H9 (cell line): ENCODE measurements at regions not wholly inside any gene's neighbourhood (a gene's known extent, or its start where the extent isn't known, plus 50 kb on each side); places are given as distances from the start of the nearest gene placed in this dataset.

Experiments
- DNase-seq: peaks from one replicate; pipeline ENCODE4 v3.0.0-alpha.2; 2017
- H2AFZ ChIP-seq: one replicate; pipeline ENCODE4 v1.6.1; 2013; ENCODE audit warnings: mild to moderate bottlenecking, low read length, control low read depth, moderate library complexity
- H2AK5ac ChIP-seq: 2 replicates; pipeline ENCODE4 v1.6.1; 2013; ENCODE audit warnings: low read length, control low read depth, mixed read lengths; ENCODE audit not compliant: insufficient read length
- H2BK120ac ChIP-seq: one replicate; pipeline ENCODE4 v1.6.1; 2013; ENCODE audit warnings: low read depth, mild to moderate bottlenecking, low read length, control low read depth, inconsistent platforms; ENCODE audit not compliant: poor library complexity, severe bottlenecking
- H2BK12ac ChIP-seq: 2 replicates; pipeline ENCODE4 v1.6.1; 2013; ENCODE audit warnings: low read length, control low read depth, mixed read lengths, low read depth; ENCODE audit not compliant: insufficient read length
- H2BK15ac ChIP-seq: 2 replicates; pipeline ENCODE4 v1.6.1; 2013; ENCODE audit warnings: low read depth, low read length, control low read depth
- H2BK20ac ChIP-seq: one replicate; pipeline ENCODE4 v1.6.1; 2013; ENCODE audit warnings: low read depth, mild to moderate bottlenecking, low read length, control low read depth, inconsistent platforms; ENCODE audit not compliant: poor library complexity, severe bottlenecking
- H2BK5ac ChIP-seq: 2 replicates; pipeline ENCODE4 v1.6.1; 2013; ENCODE audit warnings: low read length, control low read depth, mixed read lengths; ENCODE audit not compliant: insufficient read length
- H3K14ac ChIP-seq: 2 replicates; pipeline ENCODE4 v1.6.1; 2013; ENCODE audit warnings: low read length, control low read depth; ENCODE audit not compliant: insufficient read depth
- H3K18ac ChIP-seq: 2 replicates; pipeline ENCODE4 v1.6.1; 2013; ENCODE audit warnings: low read depth, mild to moderate bottlenecking, mixed read lengths, low read length, control low read depth; ENCODE audit not compliant: insufficient read length
- H3K23ac ChIP-seq: 2 replicates; pipeline ENCODE4 v1.6.1; 2013; ENCODE audit warnings: low read length, control low read depth, mixed read lengths, low read depth; ENCODE audit not compliant: insufficient read length
- H3K23me2 ChIP-seq: 2 replicates; pipeline ENCODE4 v1.6.1; 2013; ENCODE audit warnings: low read depth, mild to moderate bottlenecking, mixed read lengths, low read length, control low read depth; ENCODE audit not compliant: insufficient read length, poor library complexity, severe bottlenecking
- H3K27ac ChIP-seq: 2 replicates; pipeline ENCODE4 v1.5.1; 2013; ENCODE audit warnings: low read length, control low read depth, mixed read lengths, low read depth; ENCODE audit not compliant: insufficient read length
- H3K27me3 ChIP-seq: 2 replicates; pipeline ENCODE4 v1.6.1; 2013; ENCODE audit warnings: low read length, control low read depth, inconsistent platforms; ENCODE audit not compliant: insufficient read depth
- H3K4ac ChIP-seq: 2 replicates; pipeline ENCODE4 v1.6.1; 2013; ENCODE audit warnings: low read depth, mild to moderate bottlenecking, control low read depth, inconsistent platforms, low read length, moderate library complexity
- H3K4me1 ChIP-seq: 2 replicates; pipeline ENCODE4 v1.6.1; 2013; ENCODE audit warnings: low read length, control low read depth, inconsistent platforms; ENCODE audit not compliant: insufficient read depth
- H3K4me2 ChIP-seq: 2 replicates; pipeline ENCODE4 v1.6.1; 2013; ENCODE audit warnings: low read length, control low read depth, mixed read lengths; ENCODE audit not compliant: insufficient read length, insufficient read depth
- H3K56ac ChIP-seq: 2 replicates; pipeline ENCODE4 v1.6.1; 2013; ENCODE audit warnings: low read depth, mild to moderate bottlenecking, mixed read lengths, low read length, control low read depth; ENCODE audit not compliant: insufficient read length
- H3K79me1 ChIP-seq: 2 replicates; pipeline ENCODE4 v1.6.1; 2013; ENCODE audit warnings: low read depth, mild to moderate bottlenecking, moderate library complexity, low read length, control low read depth, inconsistent platforms; ENCODE audit not compliant: insufficient read depth, poor library complexity, severe bottlenecking
- H3K79me2 ChIP-seq: 2 replicates; pipeline ENCODE4 v1.6.1; 2013; ENCODE audit warnings: low read length, control low read depth, inconsistent platforms; ENCODE audit not compliant: insufficient read depth
- H3K9ac ChIP-seq: 2 replicates; pipeline ENCODE4 v1.6.1; 2013; ENCODE audit warnings: low read length, control low read depth, mixed read lengths; ENCODE audit not compliant: insufficient read length; ENCODE audit errors: extremely low read depth
- H3K9me3 ChIP-seq: one replicate; pipeline ENCODE4 v1.6.1; 2013; ENCODE audit warnings: low read depth, low read length, inconsistent platforms; ENCODE audit not compliant: control insufficient read depth
- H3T11ph ChIP-seq: one replicate; pipeline ENCODE4 v1.6.1; 2013; ENCODE audit warnings: mild to moderate bottlenecking, low read length, control low read depth, inconsistent platforms
- H4K20me1 ChIP-seq: one replicate; pipeline ENCODE4 v1.6.1; 2013; ENCODE audit not compliant: control insufficient read depth, insufficient read length, insufficient read depth
- H4K5ac ChIP-seq: 2 replicates; pipeline ENCODE4 v1.6.1; 2013; ENCODE audit warnings: low read depth, mild to moderate bottlenecking, mixed read lengths, low read length, control low read depth; ENCODE audit not compliant: insufficient read length
- H4K8ac ChIP-seq: replicated peaks from 2 replicates; pipeline ENCODE4 v1.6.1; 2013; ENCODE audit warnings: low read length, control low read depth, mixed read lengths, low read depth; ENCODE audit not compliant: insufficient read length
- H4K91ac ChIP-seq: 2 replicates; pipeline ENCODE4 v1.6.1; 2013; ENCODE audit warnings: low read depth, mild to moderate bottlenecking, moderate library complexity, mixed read lengths, low read length, control low read depth; ENCODE audit not compliant: insufficient read length
- H3K27ac Mint-ChIP-seq, 3 experiments: 2 replicates in 2 of 3; 3 replicates in 1 of 3; pipeline ENCODE4 v1.8.0; 2020 to 2021; ENCODE audit warnings: mixed read lengths in 3 of 3, mild to moderate bottlenecking in 1 of 3, moderate library complexity in 1 of 3
- H3K27me3 Mint-ChIP-seq: 2 replicates; pipeline ENCODE4 v1.8.0; 2021; ENCODE audit warnings: low read depth, mild to moderate bottlenecking, moderate library complexity, mixed read lengths
- H3K36me3 Mint-ChIP-seq, 3 experiments: 2 replicates in 2 of 3; 3 replicates in 1 of 3; pipeline ENCODE4 v1.8.0; 2020 to 2021; ENCODE audit warnings: low read depth in 3 of 3, mixed read lengths in 3 of 3; ENCODE audit not compliant: insufficient read depth in 1 of 3
- H3K4me1 Mint-ChIP-seq, 2 experiments: 2 replicates each; pipeline ENCODE4 v1.8.0; 2020; ENCODE audit warnings: mixed read lengths in 2 of 2
- H3K4me3 Mint-ChIP-seq, 2 experiments: 2 replicates in 1 of 2; 3 replicates in 1 of 2; pipeline ENCODE4 v1.8.0; 2020 to 2021; ENCODE audit warnings: mild to moderate bottlenecking in 2 of 2, mixed read lengths in 2 of 2, moderate library complexity in 1 of 2
- H3K9me3 Mint-ChIP-seq, 2 experiments: 2 replicates in 1 of 2; 3 replicates in 1 of 2; pipeline ENCODE4 v1.8.0; 2020; ENCODE audit warnings: mild to moderate bottlenecking in 2 of 2, mixed read lengths in 2 of 2, moderate library complexity in 1 of 2
- whole genome bisulfite sequencing: extraction: QIAGEN DNeasy Blood & Tissue Kit; methylation state at CpG from one replicate; pipeline ENCODE4 v1.1.7; 2013; ENCODE audit warnings: missing lambda C conversion rate, low lambda C conversion rate, mixed read lengths; ENCODE audit not compliant: insufficient read length; ENCODE audit errors: extremely low coverage; 5-methylcytosine and 5-hydroxymethylcytosine counted together
- TF ChIP-seq, protein P1 (sequence below): fragments of 200-600 bp; sonication (generic); conservative IDR thresholded peaks from 3 replicates; pipeline ENCODE4 v1.8.0; 2021; ENCODE audit warnings: antibody characterized with exemption, mild to moderate bottlenecking

DNA sequence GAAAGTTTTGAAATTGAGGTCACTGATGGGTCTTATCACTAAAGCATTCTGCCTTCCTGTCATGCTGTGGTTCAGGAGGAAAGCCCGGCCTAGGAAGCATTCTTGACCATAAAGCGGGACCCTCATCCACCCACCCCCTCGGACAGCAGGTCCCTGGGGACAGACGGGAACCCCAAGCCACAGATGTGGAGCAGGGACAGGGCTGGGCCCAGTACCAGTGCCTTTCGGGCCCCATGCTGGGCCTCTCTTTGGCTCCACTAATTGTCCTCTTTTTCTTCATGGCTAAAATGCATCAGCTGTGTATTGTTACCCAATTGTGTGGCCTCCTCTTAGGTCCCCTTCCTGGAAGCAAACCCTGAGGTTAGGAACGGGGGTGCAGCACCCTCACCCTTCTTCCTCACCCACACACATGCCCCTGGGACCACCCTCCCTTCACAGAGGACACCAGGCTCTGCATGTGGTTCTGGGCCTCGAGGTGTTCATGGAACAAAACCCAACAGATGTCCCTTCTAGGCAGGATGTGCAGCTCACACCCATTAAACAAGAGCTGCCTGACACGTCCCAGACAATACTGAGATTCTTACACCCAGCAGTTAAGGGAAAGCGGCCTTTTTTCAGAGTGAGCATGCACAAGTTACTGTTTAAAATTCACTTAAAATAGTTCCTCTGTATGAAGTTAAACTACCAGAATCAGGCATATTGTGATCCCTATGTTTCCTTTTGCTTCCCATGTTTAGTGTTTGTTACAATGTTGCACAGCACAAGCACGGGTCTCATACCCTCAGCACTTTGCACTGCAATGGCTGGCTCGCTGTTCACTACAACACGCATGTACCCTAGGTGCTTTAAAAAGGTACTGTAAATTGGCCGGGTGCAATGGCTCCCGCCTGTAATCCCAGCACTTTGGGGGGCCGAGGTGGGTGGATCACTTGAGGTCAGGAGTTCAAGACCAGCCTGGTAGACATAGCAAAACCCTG, 807.6 kb downstream of the BRD1 start:
- H2BK5ac ChIP-seq = no peak overlapping the region
- no peaks in the 10 kb centered on the region for H3K79me2 ChIP-seq
- H2BK12ac ChIP-seq = no peak overlapping the region
- WGBS = no CpG with 5 or more reads among the region's 15 CpGs
- no peak overlapping the region for H2BK20ac ChIP-seq
- H4K20me1 ChIP-seq = no peaks in the 10 kb centered on the region
- H4K91ac ChIP-seq = no peak overlapping the region
- TF ChIP-seq, protein P1, sequence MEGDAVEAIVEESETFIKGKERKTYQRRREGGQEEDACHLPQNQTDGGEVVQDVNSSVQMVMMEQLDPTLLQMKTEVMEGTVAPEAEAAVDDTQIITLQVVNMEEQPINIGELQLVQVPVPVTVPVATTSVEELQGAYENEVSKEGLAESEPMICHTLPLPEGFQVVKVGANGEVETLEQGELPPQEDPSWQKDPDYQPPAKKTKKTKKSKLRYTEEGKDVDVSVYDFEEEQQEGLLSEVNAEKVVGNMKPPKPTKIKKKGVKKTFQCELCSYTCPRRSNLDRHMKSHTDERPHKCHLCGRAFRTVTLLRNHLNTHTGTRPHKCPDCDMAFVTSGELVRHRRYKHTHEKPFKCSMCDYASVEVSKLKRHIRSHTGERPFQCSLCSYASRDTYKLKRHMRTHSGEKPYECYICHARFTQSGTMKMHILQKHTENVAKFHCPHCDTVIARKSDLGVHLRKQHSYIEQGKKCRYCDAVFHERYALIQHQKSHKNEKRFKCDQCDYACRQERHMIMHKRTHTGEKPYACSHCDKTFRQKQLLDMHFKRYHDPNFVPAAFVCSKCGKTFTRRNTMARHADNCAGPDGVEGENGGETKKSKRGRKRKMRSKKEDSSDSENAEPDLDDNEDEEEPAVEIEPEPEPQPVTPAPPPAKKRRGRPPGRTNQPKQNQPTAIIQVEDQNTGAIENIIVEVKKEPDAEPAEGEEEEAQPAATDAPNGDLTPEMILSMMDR = no peak
- H2BK120ac ChIP-seq = no peak overlapping the region
- no peaks in the 10 kb centered on the region for H3K79me1 ChIP-seq
- peak; percentile 8 for DNase-seq
- H2BK15ac ChIP-seq = no peak overlapping the region
- no peaks in the 10 kb centered on the region for H3K23me2 ChIP-seq
- H4K5ac ChIP-seq = no peak overlapping the region
- H2AFZ ChIP-seq = no peak overlapping the region
- H2AK5ac ChIP-seq = no peak overlapping the region
- no peak overlapping the region for H3K14ac ChIP-seq
- no peaks in the 10 kb centered on the region for H3K27me3 ChIP-seq
- Mint-ChIP-seq H3K36me3 (no peaks in the 10 kb centered on the region), H3K4me1 (0 out of 4 replicates have a peak, but pooled peaks cover 2 to 3% of the 10 kb centered on the region in 2 experiments), H3K9me3 (no peaks in the 10 kb centered on the region; a peak in 1 of 5 replicates), H3K27ac (no peak overlapping the region), H3K4me3 (no peak overlapping the region), H3K27me3 (peaks cover 2% of the 10 kb centered on the region)
- H3K18ac ChIP-seq = no peak overlapping the region
- H4K8ac ChIP-seq = no peak overlapping the region
- no peak overlapping the region for H3K4me2 ChIP-seq
- H3T11ph ChIP-seq = no peak overlapping the region
- no peak overlapping the region for H3K9ac ChIP-seq
- H3K4ac ChIP-seq = no peak overlapping the region
- no peaks in the 10 kb centered on the region for H3K4me1 ChIP-seq
- H3K23ac ChIP-seq = no peak overlapping the region
- H3K27ac ChIP-seq = no peak overlapping the region
- H3K9me3 ChIP-seq = no peaks in the 10 kb centered on the region
- no peak overlapping the region for H3K56ac ChIP-seq
